A549 (cell line): ENCODE measurements at regions not wholly inside any gene's neighbourhood (a gene's known extent, or its start where the extent isn't known, plus 50 kb on each side); places are given as distances from the start of the nearest gene placed in this dataset.
"Not testable (repeated sequence)": the region's sequence is repeated elsewhere in the genome, so short reads cannot be mapped to it uniquely, and the experiment has no call there.

ENCODE experiments used
- ATAC-seq, 2 experiments: fragments of 200-7000 bp in 1 of 2; fragments of >200 bp in 1 of 2; cut with Nextera tagmentation in 1 of 2; cut with Tn5 transposase in 1 of 2; 3 replicates each; pipeline versions ENCODE4 v1.8.0 to v1.9.1; 2018 to 2020; ENCODE audit warnings: mild to moderate bottlenecking in 1 of 2, moderate library complexity in 1 of 2
- CTCF ChIA-PET: fragments of 300-600 bp; sonication (Branson Sonifier 250); formaldehyde crosslinking; extraction: SDS; loops from one replicate; lab custom pipeline; 2021; ENCODE audit warnings: antibody characterized with exemption, inconsistent platforms; lab: Yijun Ruan, JAX
- POLR2A ChIA-PET: fragments of 350-600 bp; formaldehyde crosslinking; extraction: SDS; loops from one replicate; lab custom pipeline; 2021; ENCODE audit warnings: antibody characterized with exemption, inconsistent platforms; lab: Yijun Ruan, JAX
- DNase-seq, 2 experiments: peaks; one replicate each; pipeline versions ENCODE4 v3.0.0 to v3.0.0-alpha.2; 2011 to 2016; ENCODE audit warnings: low read depth in 1 of 2, low spot score in 1 of 2
- FAIRE-seq: peaks from 2 replicates; lab custom pipeline; 2011; peaks lifted over from hg19 to GRCh38; lab: Jason Lieb, UNC
- H3K27ac ChIP-seq, 2 experiments: fragments of >200 bp; sonication (Bioruptor Twin); formaldehyde crosslinking; 3 replicates each; pipeline ENCODE4 v1.5.1; 2016 to 2017
- H3K4me1 ChIP-seq: fragments of >200 bp; sonication (Bioruptor Twin); formaldehyde crosslinking; 3 replicates; pipeline ENCODE4 v1.6.1; 2016
- H3K4me2 ChIP-seq: fragments of >200 bp; sonication (Bioruptor Twin); formaldehyde crosslinking; 3 replicates; pipeline ENCODE4 v1.6.1; 2016
- H3K4me3 ChIP-seq: fragments of >200 bp; sonication (Bioruptor Twin); formaldehyde crosslinking; 3 replicates; pipeline ENCODE4 v1.5.1; 2016
- H3K9me3 ChIP-seq: fragments of >200 bp; sonication (Bioruptor Twin); formaldehyde crosslinking; 3 replicates; pipeline ENCODE4 v1.6.1; 2016
- CEBPB ChIP-seq, 2 experiments: fragments of >200 bp in 1 of 2; sonication (Bioruptor Twin) in 1 of 2; formaldehyde crosslinking in 1 of 2; IDR thresholded peaks; 2 replicates each; pipeline ENCODE4 v1.6.1; 2012 to 2016
- CHD2 ChIP-seq: fragments of 150-350 bp; IDR thresholded peaks from 2 replicates; pipeline ENCODE4 v1.6.1; 2014; ENCODE audit warnings: low read length; ENCODE audit not compliant: partially characterized antibody
- E2F6 ChIP-seq: IDR thresholded peaks from 2 replicates; pipeline ENCODE4 v1.6.1; 2012; ENCODE audit warnings: low read depth, borderline replicate concordance
- EHMT2 ChIP-seq: fragments of 200-600 bp; sonication (generic); IDR thresholded peaks from 2 replicates; pipeline ENCODE4 v1.6.1; 2016; ENCODE audit warnings: antibody characterized with exemption, low read depth, mild to moderate bottlenecking, moderate library complexity
- EP300 ChIP-seq, 2 experiments: fragments of >200 bp; sonication (Bioruptor Twin); formaldehyde crosslinking; IDR thresholded peaks; 2 replicates in 1 of 2; 3 replicates in 1 of 2; pipeline ENCODE4 v1.6.1; 2016 to 2017
- ESRRA ChIP-seq: fragments of 150-350 bp; IDR thresholded peaks from 2 replicates; pipeline ENCODE4 v1.6.1; 2014; ENCODE audit warnings: mild to moderate bottlenecking, low read length, borderline replicate concordance
- FOXS1 ChIP-seq: fragments of 250-450 bp; sonication (Bioruptor Pico); IDR thresholded peaks from 2 replicates; pipeline ENCODE4 v1.5.0; 2020; ENCODE audit warnings: mild to moderate bottlenecking, moderate library complexity
- HDAC2 ChIP-seq: fragments of 200-600 bp; sonication (generic); IDR thresholded peaks from 2 replicates; pipeline ENCODE4 v1.6.1; 2016
- HOXA7 ChIP-seq: fragments of 250-450 bp; sonication (Bioruptor Pico); IDR thresholded peaks from 2 replicates; pipeline ENCODE4 v1.5.0; 2020; ENCODE audit warnings: mild to moderate bottlenecking, moderate library complexity
- HOXB13 ChIP-seq: fragments of 250-450 bp; sonication (Bioruptor Pico); IDR thresholded peaks from 2 replicates; pipeline ENCODE4 v1.5.0; 2020; ENCODE audit warnings: low read depth, mild to moderate bottlenecking, moderate library complexity
- HOXB5 ChIP-seq: fragments of 250-450 bp; sonication (Bioruptor Pico); IDR thresholded peaks from 2 replicates; pipeline ENCODE4 v1.5.0; 2020; ENCODE audit warnings: mild to moderate bottlenecking, moderate library complexity
- JUNB ChIP-seq: fragments of >200 bp; sonication (Bioruptor Twin); formaldehyde crosslinking; IDR thresholded peaks from 2 replicates; pipeline ENCODE4 v1.6.1; 2016
- PHF8 ChIP-seq: fragments of 200-600 bp; sonication (generic); IDR thresholded peaks from 2 replicates; pipeline ENCODE4 v1.6.1; 2016; ENCODE audit warnings: low read depth, mild to moderate bottlenecking, antibody characterized with exemption, moderate library complexity, borderline replicate concordance
- POLR2AphosphoS2 ChIP-seq: conservative IDR thresholded peaks from 2 replicates; pipeline ENCODE4 v1.6.1; 2012; ENCODE audit warnings: low read length, improper control_type of control experiment, inconsistent platforms
- RARB ChIP-seq: fragments of 250-450 bp; sonication (Bioruptor Pico); IDR thresholded peaks from 2 replicates; pipeline ENCODE4 v1.8.0; 2021; ENCODE audit warnings: mild to moderate bottlenecking, moderate library complexity
- RCOR1 ChIP-seq: fragments of 150-350 bp; IDR thresholded peaks from 2 replicates; pipeline ENCODE4 v1.6.1; 2014; ENCODE audit warnings: antibody characterized with exemption, low read length, low read depth
- RNF2 ChIP-seq: fragments of 200-600 bp; sonication (generic); IDR thresholded peaks from 2 replicates; pipeline ENCODE4 v1.6.1; 2016; ENCODE audit warnings: low read depth, mild to moderate bottlenecking, antibody characterized with exemption, moderate library complexity, borderline replicate concordance
- USF2 ChIP-seq: fragments of 450-650 bp; IDR thresholded peaks from 2 replicates; pipeline ENCODE4 v1.6.1; 2014; ENCODE audit warnings: antibody characterized with exemption
- ZC3H11A ChIP-seq: fragments of 450-650 bp; IDR thresholded peaks from 2 replicates; pipeline ENCODE4 v1.6.1; 2014; ENCODE audit warnings: antibody characterized with exemption, mild to moderate bottlenecking
- ZFP36 ChIP-seq: fragments of 450-650 bp; IDR thresholded peaks from 2 replicates; pipeline ENCODE4 v1.6.1; 2014; ENCODE audit warnings: borderline replicate concordance; ENCODE audit not compliant: partially characterized antibody
- WGBS: methylation state at CpG from one replicate; pipeline ENCODE4 v1.1.6; 2017; ENCODE audit errors: missing lambda C conversion rate; 5-methylcytosine and 5-hydroxymethylcytosine counted together

GRCh38 chr9:105119156-105119555, 125.3 kb upstream of the SLC44A1 start:
- ATAC-seq = no peak
- 64% methylated on average over 6 of the region's 6 CpGs for WGBS
- no peak for DNase-seq
- FAIRE-seq = no peak
- Histone ChIP-seq H3K4me1 (no peaks in the 10 kb centered on the region), H3K27ac (no peak overlapping the region), H3K4me2 (no peak overlapping the region), H3K4me3 (no peak overlapping the region), H3K9me3 (no peaks in the 10 kb centered on the region)
- POLR2A ChIA-PET = no interaction called here
- CTCF ChIA-PET = interaction anchor here (0.8 to 1.3 kb wide), 2 partner anchors 18 to 38 kb away, joined by 3 read pairs; no protein-coding TSS in a partner anchor
- TF ChIP-seq HOXB5 (CRISPR knock-in tag) (no peak), ZC3H11A (no peak), PHF8 (no peak), RNF2 (no peak), RCOR1 (no peak), CEBPB (IDR thresholded peaks at IDR 0.05) (no peak), USF2 (no peak), EP300 (IDR thresholded peaks at IDR 0.05) (no peak), FOXS1 (CRISPR knock-in tag) (no peak), HOXB13 (CRISPR knock-in tag) (no peak), HDAC2 (no peak)

GRCh38 chr9:105121861-105122430, 122.5 kb upstream of the SLC44A1 start:
- no peak for TF ChIP-seq RARB (CRISPR knock-in tag)
- no peak for TF ChIP-seq FOXS1 (CRISPR knock-in tag)
- TF ChIP-seq E2F6 = no peak
- no peak for TF ChIP-seq ZFP36
- TF ChIP-seq PHF8 = no peak
- TF ChIP-seq CHD2 = no peak
- TF ChIP-seq HOXA7 (CRISPR knock-in tag) = no peak
- no peak for TF ChIP-seq EHMT2
- TF ChIP-seq POLR2AphosphoS2 = no peak
- no peak for TF ChIP-seq JUNB
- no peak for TF ChIP-seq ZC3H11A
- no peak for TF ChIP-seq ESRRA
- no peaks in the 10 kb centered on the region for H3K9me3 ChIP-seq
- FAIRE-seq (no peak), DNase-seq (no peak), ATAC-seq (no peak)
- H3K4me2 ChIP-seq = no peak overlapping the region
- ChIA-PET POLR2A (no interaction called here), CTCF (interaction anchor here (0.9 to 1.5 kb wide), 4 partner anchors 15 to 293 kb away, joined by 3 to 5 read pairs (median 3); no protein-coding TSS in a partner anchor)
- no peak overlapping the region for H3K27ac ChIP-seq
- 83% methylated on average over 3 of the region's 3 CpGs for WGBS
- peaks cover 10% of the 10 kb centered on the region; the same call in 2 of the 3 replicates for H3K4me1 ChIP-seq
- H3K4me3 ChIP-seq = no peak overlapping the region

- ATAC-seq, H3K4me3 ChIP-seq, FAIRE-seq, H3K27ac ChIP-seq, DNase-seq, H3K4me2 ChIP-seq, H3K9me3 ChIP-seq, CTCF ChIA-PET, POLR2A ChIA-PET: not testable (repeated sequence)
- WGBS = 90% methylated on average over 5 of the region's 5 CpGs
- peaks cover 20% of the 10 kb centered on the region for H3K4me1 ChIP-seq
Observed at GRCh38 chr9:105124598-105124997, 119.9 kb upstream of the SLC44A1 start.
